HG03159 (cell line): ENCODE measurements at regions not wholly inside any gene's neighbourhood (a gene's known extent, or its start where the extent isn't known, plus 50 kb on each side); places are given as distances from the start of the nearest gene placed in this dataset.

Experiments used
- ATAC-seq: cut with Tn5 transposase; IDR thresholded peaks from one replicate; pipeline ENCODE4 v1.9.1; 2021; ENCODE audit warnings: mild to moderate bottlenecking, moderate library complexity; ENCODE audit not compliant: unreplicated experiment

DNA sequence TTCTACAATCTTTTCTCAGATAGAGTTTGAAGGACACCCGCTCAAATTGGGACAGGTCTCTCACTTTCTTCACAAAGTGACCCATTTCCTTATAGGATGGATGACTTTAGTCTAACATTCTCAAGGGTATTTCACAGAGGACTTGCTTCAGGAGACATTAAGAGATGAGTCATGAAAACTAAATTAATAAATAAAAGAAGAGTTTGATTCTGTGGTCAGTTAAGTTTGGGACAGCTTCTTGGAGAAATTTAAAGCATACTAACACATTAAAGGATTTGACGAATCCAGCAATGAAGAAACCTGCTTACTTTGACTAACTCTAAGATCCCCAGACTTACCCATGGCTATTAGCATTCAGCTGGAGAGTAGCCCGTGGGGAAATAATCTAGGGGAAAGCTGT lies 95.6 kb upstream of the RAB3GAP2 start:
- ATAC-seq, result no peak

DNA sequence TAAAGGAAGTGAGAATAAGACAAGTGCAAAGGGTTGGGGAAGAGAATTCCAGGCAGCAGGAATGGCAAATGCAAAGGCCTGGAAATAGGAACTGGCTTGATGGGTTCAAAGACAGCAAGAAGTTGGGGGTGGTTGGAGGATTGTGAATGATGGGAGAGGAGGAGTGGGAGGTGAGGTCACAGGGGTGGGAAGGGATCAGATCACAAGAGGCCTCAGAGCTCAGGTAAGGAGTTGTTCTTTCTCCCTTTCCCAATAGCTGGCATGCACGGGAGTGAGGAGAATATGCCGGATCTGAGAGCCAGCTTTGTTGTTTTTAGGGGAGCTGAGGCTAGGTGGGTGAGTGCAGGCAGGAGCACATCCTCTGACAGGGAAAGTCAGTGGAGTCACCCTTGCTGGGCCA lies 94.0 kb upstream of the RAB3GAP2 start:
- no peak for ATAC-seq

DNA sequence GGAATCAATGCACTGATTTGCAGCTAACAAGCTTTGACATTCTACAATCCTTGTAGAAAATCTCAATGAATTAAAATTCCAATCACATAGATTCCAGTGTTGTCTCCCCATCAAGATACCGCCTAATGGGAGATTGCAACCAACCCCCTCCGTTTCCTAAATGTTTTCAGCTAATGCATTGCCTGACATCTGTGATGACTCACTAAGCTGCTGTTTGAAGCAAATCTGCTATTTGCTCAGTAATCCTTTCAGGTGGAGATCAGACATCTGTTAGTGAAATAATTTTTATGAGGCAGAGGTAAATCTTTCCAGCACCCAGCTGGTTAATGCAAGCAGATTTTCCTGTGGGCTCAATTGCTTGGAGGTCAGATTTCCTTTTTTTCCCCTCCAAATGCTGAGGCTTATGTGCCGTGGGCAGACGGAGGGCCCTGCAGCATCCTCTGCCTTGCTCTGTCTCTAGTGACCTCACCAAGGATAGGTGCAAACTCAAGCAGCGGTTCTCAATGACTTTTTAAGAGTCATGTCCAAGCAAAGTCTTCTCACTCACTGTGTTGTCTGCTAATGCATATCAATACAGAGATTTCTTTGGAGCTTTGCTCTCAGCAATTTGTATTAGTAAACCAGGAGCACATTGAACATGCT lies 91.1 kb upstream of the RAB3GAP2 start:
- no peak for ATAC-seq

DNA sequence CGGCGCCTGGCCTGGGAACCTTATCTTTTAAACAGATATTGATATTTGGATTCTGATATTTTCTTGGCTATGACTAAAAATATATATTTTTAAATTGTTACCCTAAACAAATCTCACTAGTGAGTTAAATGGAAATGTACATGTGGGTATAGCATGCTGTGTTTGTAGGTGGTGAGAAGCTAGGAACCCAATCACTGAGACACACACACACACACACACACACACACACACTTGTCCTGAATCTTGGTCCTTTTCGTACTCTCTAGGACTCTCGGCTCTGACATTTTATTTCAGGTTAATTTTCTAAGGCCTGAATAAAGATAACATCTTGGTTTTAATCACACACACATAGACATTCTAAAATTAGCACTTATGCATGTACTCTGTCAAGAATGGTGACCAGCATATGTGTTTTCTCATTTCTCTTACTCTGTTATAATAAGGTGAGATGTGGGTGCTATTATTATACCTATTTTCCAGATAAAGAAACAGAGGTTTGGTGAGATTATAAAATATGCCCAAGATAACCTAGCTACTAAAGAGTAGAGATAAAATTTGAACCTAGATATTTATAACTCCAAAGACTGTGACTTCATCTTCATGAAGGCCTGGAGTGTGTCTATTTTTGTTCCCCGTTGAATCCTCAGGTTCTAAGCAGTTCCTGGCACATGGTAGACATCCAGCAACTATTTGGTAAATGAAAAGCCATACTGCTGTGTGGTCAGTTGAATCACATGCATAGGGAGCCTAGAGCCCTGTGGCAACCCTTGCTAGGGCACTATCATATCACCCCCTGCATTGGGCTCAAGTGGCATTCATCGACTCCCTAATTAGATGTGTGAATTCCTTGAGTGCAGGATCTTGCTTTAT lies 85.0 kb upstream of the RAB3GAP2 start:
- ATAC-seq, result no peak

DNA sequence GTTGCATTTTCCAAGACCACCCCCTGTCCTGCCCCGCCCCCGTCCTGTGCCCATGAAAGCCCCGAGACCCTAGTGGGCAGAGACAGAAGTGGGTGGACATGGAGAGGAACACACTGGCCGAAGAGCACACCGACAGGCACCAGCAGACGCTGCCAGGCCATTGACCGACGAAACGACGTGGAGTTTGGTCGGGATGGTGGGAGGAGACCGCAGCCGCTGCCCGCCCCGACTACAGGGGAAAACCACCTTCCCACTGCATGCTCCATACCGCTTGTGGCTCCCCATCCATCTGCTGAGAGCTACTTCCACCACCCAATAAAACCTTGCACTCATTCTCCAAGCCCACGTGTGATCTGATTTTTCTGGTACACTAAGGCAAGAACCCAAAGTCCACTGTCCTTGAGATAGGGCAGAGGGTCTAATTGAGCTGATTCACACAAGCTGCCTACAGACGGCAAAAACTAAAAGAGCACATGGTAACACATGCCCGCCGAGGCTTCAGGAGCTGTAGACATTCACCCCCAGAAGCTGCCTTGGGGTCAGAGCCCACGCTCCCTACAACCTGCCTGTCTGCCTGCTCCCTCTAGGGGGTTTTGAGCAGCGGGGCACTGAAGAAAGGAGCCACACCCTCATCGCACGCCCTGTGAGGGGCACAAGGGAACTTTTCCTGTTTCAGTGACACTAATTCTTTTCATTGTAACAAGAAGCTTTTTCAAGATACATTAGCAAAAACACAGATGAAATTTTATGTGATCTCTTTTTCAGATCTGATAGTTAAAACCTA lies 81.2 kb upstream of the RAB3GAP2 start:
- ATAC-seq, result no peak

DNA sequence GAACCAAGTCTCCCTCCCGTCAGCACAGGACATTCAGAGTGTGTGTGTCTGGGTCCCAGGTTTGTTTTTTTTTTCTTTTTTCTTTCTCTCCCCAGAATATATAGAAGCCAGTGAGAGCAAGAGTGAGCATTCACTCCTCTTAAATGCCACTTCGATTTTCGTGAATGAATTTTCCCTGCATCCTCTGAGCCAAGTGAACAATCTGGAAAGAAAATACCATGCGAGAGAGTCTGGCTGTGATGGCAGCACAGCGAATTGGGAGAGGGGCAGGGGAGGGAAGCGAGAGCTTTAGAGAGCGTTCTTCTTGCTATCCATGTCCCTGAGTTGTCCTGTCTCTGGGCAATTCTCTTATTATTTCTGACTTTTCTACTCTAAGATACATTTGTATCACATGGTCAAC lies 76.0 kb upstream of the RAB3GAP2 start:
- no peak for ATAC-seq

DNA sequence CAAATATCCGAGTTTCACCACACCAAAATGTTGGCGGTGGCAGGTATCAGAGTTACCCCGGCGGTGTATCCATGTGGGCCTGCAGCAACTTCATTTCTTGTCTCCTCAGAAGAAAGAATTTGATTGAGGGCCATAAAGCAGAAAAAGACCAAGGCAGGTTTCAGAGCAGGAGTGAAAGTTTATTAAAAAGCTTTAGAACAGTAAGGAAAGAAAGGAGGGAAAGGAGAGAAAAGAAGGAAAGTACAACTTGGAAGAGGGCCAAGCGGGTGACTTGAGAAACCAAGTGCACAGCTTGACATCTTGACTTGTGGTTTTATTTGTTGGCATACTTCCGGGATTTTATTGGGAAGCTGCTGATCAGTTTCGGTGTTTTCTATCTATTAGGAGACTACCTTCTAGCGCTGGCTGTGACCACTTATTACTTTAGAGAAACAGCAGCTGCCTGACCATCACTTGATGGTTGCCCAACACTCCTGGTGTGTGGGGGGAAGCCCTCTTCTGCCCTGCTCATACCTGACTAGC lies 75.5 kb upstream of the RAB3GAP2 start:
- no peak for ATAC-seq

DNA sequence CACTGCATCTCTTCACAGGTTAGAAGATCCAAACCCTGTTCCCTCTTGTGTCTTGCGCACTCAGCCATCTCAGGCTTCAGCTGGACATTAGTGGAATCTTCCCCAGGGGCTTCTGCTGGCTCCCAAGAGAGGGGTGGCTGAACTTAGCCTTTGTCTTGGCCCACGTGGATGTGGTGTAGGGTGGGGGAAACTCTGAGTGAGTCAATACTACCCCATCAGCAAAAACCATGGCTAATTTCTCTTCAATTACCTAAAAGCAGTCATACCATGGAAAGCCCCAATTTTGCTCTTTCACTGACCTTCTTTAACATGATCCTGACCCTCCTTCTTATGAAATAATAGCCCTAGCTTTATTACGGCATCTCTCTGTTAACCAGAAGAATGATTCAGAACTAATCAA lies 72.5 kb upstream of the RAB3GAP2 start:
- ATAC-seq, result no peak

DNA sequence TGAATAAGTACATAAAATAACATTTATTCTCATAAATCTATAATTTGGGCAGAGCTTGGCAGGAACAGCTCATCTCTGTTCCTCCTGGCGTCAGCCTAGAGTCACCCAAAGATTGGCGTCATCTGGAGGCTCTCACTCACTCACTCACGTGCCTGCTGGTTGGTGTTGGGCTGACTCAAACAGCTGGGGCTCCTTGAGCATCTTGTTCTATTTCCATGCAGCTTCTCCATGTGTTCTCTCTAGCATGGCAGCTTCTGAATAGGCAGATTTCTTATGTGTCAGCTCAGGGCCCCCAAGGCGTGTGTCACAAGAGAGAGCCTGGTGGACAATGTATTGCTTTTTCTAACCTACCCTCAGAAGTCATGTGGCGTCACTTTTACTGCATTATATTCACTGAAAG lies 70.6 kb upstream of the RAB3GAP2 start:
- no peak for ATAC-seq

DNA sequence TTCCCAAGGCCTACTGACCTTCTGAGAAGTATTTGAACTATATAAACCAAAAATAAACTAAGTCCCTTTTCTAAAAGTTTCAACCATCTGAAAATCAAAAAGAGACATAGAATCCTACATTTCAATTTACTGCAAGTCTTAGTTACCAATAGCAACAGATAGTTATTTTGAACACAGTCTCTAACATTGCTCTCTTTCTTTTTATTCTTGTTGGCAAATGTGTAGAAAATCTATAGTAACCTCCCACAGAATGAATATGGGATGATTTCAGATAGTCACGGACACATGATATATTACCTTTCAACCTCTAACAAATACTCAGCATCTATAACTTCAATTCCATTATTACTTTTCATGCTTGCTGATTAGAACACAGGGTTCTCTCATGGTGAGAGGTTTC lies 68.9 kb upstream of the RAB3GAP2 start:
- no peak for ATAC-seq

DNA sequence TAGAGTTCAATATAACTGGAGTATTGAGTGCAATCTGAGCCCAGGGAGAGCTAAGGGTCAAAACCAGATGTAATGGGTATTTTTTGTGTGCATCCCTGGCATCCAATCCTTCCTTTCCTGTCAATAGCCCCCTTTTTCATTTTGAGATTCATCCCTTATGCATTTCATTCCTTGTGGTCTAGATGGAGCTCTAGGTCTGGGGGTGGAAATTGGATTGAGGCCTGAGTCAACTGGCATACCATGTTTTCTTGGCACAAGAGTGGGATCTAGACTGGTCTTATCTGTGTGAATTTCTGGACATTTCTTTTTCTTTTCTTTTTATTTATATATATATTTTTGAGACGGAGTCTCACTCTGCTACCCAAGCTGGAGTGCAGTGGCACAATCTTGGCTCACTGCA lies 67.3 kb upstream of the RAB3GAP2 start:
- no peak for ATAC-seq

DNA sequence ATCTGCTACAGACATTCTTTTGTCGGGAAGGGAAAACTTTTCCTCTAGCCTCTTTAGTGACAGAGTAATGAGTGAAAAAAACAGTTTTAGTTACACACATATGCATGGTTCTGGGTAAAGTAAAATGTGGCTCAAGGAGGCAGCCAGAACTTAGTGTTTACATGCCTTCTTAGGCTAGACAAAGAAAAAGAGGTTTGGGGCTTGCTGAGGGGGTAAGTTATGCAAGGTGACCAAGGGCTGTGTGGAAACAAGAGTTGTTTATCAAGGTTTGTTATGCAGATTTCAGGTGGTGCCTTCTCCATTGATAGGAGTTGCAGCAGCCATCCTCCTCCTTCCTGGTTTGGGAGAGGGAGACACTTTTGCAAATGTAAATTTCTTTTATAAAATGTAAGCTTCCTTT lies 66.5 kb upstream of the RAB3GAP2 start:
- ATAC-seq, result no peak

DNA sequence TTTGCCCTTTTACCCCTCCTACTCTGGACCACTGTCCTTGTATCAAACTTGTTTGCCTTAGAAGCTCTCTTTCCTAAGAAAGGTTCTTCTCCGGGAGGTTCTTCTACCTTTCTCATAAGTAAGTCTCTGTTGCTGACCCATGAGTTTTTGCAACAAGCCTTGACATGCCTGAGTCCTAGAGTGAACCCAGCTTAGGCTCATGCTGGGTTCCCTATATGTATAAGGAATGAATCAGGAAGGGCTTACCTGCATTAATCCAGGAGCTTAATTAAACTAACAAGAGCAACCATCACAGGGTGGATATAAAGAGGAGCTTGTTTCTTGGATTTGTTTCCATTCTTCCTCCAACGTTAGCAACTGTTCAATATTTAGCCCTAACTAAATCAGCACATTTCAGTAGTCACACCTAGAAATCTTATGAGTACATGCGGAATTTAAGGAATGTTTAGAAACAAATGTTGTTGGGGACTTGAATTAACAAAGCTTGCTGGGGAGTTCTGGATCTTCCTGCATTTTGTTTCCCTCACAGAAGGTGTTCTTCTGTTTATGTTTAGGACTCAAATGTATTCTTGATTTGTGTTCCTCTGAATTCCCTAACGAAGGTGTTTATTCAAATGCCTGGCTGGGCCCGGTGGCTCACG lies 64.3 kb upstream of the RAB3GAP2 start:
- no peak for ATAC-seq

DNA sequence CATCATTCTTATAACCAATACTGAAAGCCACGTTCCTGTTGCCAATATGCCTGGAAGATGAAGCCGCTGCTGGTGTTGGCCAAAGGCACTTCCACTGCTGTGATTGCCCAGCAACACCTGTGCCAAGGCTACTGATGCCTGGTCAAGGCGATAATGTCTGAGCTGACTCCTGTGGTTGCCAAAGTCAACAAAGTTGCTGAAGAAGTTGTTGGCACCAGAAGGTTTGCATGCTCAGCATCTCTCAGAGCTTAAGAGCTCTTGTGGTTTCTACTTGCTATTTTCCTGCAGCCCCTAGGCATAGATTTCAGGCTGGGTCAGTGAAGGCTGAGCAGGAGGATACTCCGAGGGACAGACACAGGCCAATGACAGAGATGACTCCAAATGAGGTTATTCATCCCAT lies 63.4 kb upstream of the RAB3GAP2 start:
- no peak for ATAC-seq

DNA sequence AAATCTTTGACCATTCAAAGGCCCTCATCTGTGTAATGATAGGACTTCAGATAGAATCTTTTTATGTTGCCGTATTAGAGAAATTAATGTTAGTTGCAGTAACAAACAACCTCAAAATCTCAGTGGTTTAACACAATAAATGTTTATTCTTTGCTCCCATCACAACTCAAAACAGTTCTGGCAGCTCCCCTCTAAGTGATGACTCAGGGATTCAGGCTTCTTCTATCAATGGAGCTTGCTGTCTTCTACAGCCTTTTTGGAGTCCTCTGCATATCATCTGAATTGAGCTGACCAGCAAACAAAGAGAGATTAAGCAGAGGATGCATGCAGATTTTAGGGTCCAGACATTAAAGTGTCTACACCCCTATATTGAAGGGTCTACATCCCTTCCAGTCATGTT lies 59.1 kb upstream of the RAB3GAP2 start:
- ATAC-seq, result no peak

DNA sequence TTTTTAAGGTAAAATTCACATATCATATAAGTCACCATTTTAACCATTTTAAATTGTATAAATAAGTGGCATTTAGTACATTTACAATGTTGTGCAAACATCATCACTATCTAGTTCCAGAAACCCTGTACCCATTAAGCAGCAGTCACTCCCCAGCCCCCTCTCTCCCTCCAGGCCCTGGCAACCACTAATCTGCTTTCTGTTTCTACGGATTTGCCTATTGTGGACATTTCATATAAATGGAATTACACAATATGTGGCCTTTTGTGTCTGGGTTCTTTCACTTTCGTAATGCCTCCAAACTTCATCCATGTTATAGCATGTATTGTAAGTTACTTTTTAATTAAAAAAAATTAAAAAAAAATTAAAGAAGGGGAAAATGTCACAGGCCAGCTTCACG lies 58.0 kb upstream of the RAB3GAP2 start:
- ATAC-seq, result no peak

DNA sequence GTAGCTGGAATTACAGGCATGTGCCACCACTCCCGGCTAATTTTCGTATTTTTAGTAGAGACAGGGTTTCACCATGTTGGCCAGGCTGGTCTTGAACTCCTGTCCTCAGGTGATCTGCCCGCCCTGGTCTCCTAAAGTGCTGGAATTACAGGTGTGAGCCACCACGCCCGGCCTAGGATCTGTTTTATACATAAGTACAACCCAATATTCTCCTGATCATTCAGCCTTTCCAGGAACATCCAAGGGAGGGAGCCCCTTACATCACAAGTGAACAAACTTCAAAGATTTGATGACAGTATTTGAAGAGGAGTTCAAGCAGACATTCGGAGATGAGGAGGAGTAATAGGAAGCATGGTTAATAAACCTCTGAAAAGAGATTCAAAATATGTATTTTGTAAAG lies 54.9 kb upstream of the RAB3GAP2 start:
- ATAC-seq, result no peak

DNA sequence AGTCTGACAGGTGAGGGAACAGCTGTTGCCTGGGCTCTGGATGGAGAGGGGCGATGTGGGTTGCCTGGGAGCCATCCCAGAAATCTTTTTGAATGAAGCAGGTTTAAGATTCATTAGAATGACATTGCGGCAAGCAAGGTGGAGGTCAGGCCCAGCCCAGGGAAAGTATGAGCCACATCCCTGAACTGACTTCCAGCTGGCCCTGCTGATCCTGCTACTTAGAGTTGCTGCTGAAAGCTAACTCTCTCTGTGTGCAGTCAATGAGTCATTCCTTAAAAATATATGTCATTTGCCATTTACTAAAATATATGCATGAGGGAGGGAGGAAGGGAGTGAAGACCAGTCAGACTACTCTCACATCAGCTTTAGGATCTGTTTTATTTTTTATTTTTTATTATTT lies 54.3 kb upstream of the RAB3GAP2 start:
- no peak for ATAC-seq

DNA sequence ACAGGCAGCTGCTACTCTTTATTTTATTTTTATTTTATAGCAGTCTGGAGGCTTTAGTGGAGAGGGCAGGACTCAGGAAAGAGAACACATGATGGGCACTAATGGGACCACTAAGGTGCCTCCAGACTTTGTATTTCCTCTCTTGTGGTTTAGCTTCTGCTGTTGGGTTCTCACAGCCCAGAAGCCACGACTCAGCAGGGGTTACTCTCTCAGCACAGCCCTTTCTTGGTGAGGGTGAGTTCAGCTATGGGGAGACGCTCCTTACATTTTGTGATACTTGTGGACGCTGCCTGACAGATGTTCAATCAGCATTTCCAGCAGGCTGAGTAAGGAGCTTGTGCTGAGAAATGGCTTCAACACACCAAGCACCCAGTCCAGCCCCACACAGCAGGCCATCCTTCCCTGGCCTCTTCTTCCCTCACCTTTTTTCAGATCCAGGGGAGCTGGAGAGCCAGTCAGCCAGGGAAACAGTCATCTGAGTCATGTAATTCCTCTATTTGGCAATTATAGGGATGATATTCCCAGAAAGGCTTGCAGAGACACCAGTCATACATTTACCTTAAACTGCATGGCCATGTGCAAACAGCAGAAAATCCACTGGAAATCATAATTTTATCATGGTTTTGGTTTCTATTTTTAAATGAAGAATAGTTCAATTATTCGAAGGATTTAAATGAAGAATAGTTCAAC lies 53.2 kb upstream of the RAB3GAP2 start:
- ATAC-seq, result no peak

DNA sequence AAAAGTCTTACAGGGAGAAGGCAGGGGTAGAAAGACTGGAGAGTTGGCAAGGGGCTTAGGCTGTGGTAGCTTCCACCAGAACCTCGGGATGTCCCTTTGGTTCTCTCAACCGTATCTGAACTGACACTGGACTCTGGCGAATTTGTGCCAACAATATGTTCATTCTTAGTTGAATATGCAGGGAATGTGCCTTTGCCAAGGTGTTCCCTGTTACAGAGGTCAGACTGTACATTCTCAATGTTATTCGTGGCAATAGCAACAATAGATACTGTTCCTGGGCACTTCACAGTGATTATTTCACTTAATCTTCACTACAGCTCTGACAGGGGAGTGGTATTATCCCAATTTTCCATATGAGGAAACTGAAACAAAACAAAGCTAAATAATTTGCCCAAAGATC lies 51.5 kb upstream of the RAB3GAP2 start:
- no peak for ATAC-seq

DNA sequence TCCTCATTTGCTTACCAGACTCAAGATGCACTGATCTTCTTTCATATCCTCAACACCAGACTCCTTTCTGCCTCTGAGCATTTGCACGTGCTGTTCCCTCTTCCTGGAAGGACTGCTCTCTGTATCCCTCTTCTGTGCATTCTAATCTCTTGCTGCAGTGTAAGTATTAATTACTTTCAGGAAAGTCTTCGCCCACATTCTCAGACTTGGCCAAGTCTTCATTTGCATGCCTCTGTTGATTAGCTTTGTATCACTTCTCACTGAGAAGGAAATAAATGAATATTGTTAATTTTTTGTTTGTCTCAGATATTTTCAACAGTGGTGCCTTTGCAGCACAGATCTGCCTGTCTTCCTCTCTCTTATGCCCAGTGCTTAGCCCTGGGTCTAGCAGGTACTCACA lies 50.3 kb upstream of the RAB3GAP2 start:
- ATAC-seq, result no peak
